T-helper 2 cell treated with Interferon-gamma antibody and Interleukin-4, amounts not matched to agents 100 ng/mL and 5 ng/mL, for 36 hours (primary cell): ENCODE measurements at regions not wholly inside any gene's neighbourhood (a gene's known extent, or its start where the extent isn't known, plus 50 kb on each side); places are given as distances from the start of the nearest gene placed in this dataset.

ENCODE experiments used
- intact Hi-C: fragments of 100-400 bp; cut with micrococcal nuclease; formaldehyde crosslinking; loops from one replicate; pipeline ENCODE4 v1.15.1; 2023

- intact Hi-C loops, result no loop called here
Measured at GRCh38 chr4:24637173-24637572, 52.8 kb upstream of the DHX15 start.

DNA sequence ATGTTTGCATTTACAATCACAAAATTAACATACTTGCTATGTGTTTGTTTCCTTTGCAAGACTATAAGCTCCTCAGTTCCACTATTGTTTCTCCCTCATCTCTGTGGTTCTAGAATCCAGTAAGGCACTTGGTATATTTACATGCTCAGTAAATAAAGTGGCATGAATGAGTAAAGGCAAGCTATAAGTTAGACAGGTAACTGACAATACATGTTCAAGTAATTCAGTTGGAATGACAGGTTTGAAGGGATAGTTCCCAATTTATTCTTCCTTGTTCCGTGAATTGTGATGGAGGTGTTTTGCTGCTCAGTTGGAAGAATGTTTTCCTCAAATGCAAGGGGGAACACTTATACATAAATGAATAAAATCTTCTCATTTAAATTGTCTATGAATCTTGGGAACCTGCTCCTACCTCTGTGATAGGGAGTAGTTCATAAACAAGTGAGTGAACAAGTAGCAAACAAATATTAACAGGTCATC is 54.1 kb upstream of the DHX15 start:
- intact Hi-C loops, result no loop called here

- intact Hi-C loops, result no loop called here
Measured at GRCh38 chr4:24639714-24640113, 55.4 kb upstream of the DHX15 start.

DNA sequence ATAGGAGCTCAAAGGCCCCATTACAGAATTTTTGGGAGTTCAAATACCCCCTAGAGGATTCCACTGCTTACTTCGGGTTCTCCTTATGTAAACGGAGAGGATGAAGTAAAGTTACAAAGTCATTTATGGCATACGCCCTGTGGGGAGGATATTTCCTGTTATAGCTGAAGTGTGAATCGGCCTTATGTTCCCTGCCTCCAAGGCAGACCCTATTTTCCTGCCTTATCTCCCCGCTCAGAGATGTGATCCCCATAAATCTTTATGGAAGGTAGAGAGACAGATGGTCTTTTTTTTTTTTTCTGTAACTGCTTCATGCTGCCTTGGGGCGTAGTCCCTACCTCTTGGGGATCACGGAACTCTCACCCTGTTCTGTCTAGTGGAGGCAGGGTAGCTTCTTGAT is 56.0 kb upstream of the DHX15 start:
- intact Hi-C loops, result no loop called here

GRCh38 chr4:24642981-24643547 is 58.7 kb upstream of the DHX15 start:
- intact Hi-C loops, result no loop called here

DNA sequence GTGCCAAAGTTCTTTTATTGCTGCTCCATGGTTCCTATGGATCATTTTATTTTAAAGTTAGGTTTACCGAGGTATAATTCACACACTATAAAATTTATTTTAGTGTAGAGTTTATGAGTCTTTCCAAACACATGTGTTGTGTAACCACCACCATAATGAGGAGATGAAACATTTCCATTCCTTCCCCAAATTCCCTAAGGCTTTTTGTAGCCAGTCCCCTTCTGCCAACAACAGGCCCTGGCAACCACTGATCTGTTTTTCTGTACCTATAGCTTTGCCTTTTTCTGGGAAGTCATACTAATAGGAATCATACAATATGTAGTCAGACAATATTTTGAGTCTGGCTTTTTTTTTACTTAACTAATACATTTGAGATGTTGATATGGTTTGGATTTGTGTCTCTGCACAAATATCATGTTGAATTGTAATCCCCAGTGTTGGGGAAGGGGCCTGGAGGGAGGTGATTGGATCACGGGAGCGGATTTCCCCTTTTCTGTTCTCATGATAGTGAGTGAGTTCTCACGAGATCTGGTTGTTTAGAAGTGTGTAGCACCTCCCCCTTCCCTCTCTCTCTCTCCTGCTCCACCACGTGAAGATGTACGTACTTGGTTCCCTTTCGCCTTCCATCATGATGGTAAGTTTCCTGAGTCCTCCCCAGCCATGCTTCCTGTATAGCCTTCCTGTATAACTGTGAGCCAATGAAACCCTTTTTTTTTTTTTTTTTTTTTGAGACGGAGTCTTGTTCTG is 59.6 kb upstream of the DHX15 start:
- intact Hi-C loops, result no loop called here

DNA sequence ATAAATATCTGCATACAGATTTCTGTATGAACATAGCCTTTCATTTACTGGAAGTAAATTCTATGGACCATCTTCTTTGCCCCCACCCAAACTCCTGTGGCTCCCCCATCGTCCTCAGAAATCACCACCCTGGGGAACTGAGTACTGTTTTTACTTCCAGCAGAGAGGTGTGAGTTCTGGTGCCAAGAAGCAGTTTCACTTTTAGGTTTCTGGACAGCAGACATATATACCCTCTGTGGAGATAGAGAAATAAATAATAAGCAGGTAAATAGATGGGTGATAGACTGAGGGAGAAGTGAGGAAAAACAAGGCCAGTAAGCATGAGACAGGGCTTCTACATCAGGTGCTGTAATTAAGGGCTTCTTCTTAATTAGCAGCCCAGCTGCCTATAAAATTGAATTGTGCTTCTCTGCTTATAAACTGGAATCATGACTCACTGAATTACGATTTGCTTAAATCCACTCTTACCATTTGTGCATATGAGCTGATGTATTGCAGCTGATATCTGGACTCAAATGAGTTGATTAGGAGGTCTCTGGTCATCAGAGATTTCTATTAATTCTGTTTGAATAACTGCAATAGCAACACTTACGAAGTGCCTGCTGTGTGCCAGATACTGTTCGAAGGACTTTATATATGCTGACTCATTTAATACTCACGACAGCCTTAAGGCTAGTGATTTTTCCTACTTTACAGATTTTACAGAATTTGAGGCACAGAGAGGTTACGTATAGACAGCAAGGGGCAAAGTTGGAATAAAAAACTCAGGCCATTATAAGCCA is 60.8 kb upstream of the DHX15 start:
- intact Hi-C loops, result no loop called here

- intact Hi-C loops, result no loop called here
Measured at GRCh38 chr4:24645765-24646550, 61.6 kb upstream of the DHX15 start.

DNA sequence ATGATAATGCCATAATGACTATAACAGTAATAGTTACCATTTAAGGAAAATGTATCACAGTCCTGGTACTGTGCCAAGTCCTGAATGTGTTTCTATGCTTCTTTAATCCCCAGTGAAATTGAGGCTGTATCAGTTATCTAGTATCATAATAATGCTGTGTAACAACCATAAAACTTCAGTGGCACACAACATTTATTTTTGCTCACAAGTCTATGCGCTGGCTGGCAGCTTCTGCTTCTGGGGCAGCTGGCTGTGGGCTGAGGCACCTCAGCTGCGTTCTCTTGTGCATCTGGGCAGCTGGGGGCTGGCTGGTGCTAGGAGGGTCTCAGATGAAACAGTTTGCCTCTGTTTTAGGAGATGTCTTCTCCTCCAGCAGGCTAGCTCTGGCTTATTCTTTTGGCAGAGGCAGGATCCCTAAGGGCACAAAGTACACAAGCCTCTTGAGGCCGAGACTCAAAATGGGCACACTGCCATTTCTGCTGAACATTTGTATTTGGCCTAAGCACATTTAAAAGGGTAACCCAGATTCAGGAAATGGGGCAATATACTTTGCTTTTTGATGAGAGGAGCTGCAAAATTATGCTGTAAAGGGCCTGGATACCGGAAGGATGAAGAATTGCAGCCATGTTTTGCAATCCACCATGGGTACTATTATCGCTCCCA is 62.6 kb upstream of the DHX15 start:
- intact Hi-C loops, result no loop called here

- intact Hi-C loops, result no loop called here
Measured at GRCh38 chr4:24650849-24651640, 66.7 kb upstream of the DHX15 start.

GRCh38 chr4:24655326-24655725 is 71.0 kb upstream of the DHX15 start:
- intact Hi-C loops, result no loop called here

- intact Hi-C loops, result no loop called here
Measured at GRCh38 chr4:24655971-24656370, 71.6 kb upstream of the DHX15 start.

- intact Hi-C loops, result no loop called here
Measured at GRCh38 chr4:24656906-24657305, 72.6 kb upstream of the DHX15 start.

GRCh38 chr4:24657768-24658617 is 73.6 kb upstream of the DHX15 start:
- intact Hi-C loops, result no loop called here

GRCh38 chr4:24659241-24659961 is 75.0 kb upstream of the DHX15 start:
- intact Hi-C loops, result no loop called here

GRCh38 chr4:24662056-24662455 is 77.7 kb upstream of the DHX15 start:
- intact Hi-C loops, result no loop called here

GRCh38 chr4:24662542-24662941 is 78.2 kb upstream of the DHX15 start:
- intact Hi-C loops, result no loop called here

GRCh38 chr4:24664956-24665355 is 80.6 kb upstream of the DHX15 start:
- intact Hi-C loops, result no loop called here

DNA sequence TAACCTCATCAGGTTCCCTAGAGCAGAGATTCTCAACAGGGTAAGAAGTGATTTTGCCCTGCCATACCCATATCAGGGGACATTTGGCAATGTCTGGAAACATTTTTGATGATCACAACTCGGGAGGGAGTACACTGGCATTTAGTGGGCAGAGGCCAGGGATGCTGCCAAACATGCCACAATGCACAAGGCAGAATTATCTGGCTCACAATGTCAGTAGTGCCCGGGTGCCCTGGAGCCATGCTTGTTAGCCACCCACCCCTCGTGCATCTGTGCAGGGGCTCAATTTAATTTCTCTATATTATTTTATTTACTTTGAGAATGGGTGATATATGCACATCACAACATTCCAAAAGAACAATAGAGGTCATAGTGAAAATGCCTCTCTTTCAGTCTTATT is 82.0 kb upstream of the DHX15 start:
- intact Hi-C loops, result no loop called here
